Right lobe of liver (tissue), 4 donors: ENCODE measurements at regions not wholly inside any gene's neighbourhood (a gene's known extent, or its start where the extent isn't known, plus 50 kb on each side); places are given as distances from the start of the nearest gene placed in this dataset.

Experiments
- POLR2A ChIP-seq: fragments of 450-650 bp; IDR thresholded peaks from one replicate; pipeline ENCODE4 v1.6.1; 2017; ENCODE audit warnings: antibody characterized with exemption, mild to moderate bottlenecking
- TF ChIP-seq, protein P1 (sequence below), 4 donors: fragments of 200-600 bp in 3 of 4; fragments of 450-650 bp in 1 of 4; IDR thresholded peaks; one replicate each; pipeline versions ENCODE4 v1.5.1 to v1.8.0; 2016 to 2022; ENCODE audit warnings: antibody characterized with exemption in 4 of 4, mild to moderate bottlenecking in 2 of 4
- donor health status: DM: no; HTN: no; CAD: no.
- donor health status: DM: no; HTN: no; CAD: no.
- donor health status: DM: no; HTN: yes; CAD: no.

DNA sequence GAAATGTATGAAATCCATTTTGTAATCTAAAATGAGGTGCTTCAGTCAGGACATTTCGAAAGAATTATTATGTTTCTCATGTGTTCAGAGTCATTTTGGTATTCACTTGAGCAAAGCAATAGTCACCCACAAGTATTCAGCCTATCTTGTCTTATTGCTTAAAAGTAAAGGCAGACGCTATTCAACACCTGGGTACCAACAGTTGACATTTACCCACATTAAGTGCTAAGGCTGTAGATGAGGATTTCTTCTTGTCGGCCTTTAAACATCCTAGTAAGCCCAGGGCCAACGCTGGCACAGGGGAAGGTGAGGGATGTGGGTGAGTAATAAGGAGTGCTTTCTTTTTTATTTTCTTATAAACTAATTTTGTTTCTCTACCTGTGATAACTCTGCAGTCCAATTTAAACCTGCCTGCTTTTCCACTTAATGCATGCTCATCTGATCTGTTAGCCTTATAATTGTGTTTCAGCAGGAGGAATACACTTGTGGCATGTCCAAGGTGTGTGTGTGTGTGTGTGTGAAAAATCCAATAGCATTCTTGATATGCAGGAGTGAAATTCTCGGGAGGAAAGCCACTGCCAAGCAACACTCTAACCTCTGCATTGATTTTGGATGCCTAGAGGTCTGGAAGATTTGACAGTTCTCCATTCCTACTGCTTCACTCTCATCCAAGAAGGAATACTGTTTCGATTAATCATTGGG lies 252.0 kb downstream of the SOX4 start:
- TF ChIP-seq POLR2A = no peak
- TF ChIP-seq, protein P1, sequence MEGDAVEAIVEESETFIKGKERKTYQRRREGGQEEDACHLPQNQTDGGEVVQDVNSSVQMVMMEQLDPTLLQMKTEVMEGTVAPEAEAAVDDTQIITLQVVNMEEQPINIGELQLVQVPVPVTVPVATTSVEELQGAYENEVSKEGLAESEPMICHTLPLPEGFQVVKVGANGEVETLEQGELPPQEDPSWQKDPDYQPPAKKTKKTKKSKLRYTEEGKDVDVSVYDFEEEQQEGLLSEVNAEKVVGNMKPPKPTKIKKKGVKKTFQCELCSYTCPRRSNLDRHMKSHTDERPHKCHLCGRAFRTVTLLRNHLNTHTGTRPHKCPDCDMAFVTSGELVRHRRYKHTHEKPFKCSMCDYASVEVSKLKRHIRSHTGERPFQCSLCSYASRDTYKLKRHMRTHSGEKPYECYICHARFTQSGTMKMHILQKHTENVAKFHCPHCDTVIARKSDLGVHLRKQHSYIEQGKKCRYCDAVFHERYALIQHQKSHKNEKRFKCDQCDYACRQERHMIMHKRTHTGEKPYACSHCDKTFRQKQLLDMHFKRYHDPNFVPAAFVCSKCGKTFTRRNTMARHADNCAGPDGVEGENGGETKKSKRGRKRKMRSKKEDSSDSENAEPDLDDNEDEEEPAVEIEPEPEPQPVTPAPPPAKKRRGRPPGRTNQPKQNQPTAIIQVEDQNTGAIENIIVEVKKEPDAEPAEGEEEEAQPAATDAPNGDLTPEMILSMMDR (IDR thresholded peaks at IDR 0.05) = no peak
